ENCODE measurements at regions not wholly inside any gene's neighbourhood (a gene's known extent, or its start where the extent isn't known, plus 50 kb on each side); places are given as distances from the start of the nearest gene placed in this dataset.

- TF ChIP-seq CTCF (IDR thresholded peaks at IDR 0.05) (no peak), POLR2A (IDR thresholded peaks at IDR 0.05) (no peak)
Measured at GRCh38 chr15:69939513-69940440, 157.9 kb downstream of the TLE3 start.
